Lower leg skin (tissue), 4 donors: ENCODE measurements at regions not wholly inside any gene's neighbourhood (a gene's known extent, or its start where the extent isn't known, plus 50 kb on each side); places are given as distances from the start of the nearest gene placed in this dataset.

ENCODE experiments used
- DNase-seq, 2 donors: peaks; one replicate each; pipeline ENCODE4 v3.0.0-alpha.2; 2019; ENCODE audit warnings: low spot score in 2 of 2
- H3K4me3 ChIP-seq: fragments of 200-600 bp; sonication (generic); 2 replicates; pipeline ENCODE4 v1.5.1; 2017; ENCODE audit warnings: mild to moderate bottlenecking, low read depth; ENCODE audit not compliant: poor library complexity, severe bottlenecking
- POLR2A ChIP-seq, 2 donors: fragments of 450-650 bp; IDR thresholded peaks; one replicate each; pipeline ENCODE4 v1.6.1; 2016 to 2017; ENCODE audit warnings: antibody characterized with exemption in 2 of 2, mild to moderate bottlenecking in 1 of 2, moderate library complexity in 1 of 2
- WGBS, 2 donors: methylation state at CpG; one replicate each; pipeline ENCODE4 v1.1.5; 2018; 5-methylcytosine and 5-hydroxymethylcytosine counted together
- intact Hi-C: fragments of 100-400 bp; cut with DNase I; formaldehyde crosslinking; loops from one replicate; pipeline ENCODE4 v1.15.0; 2023; ENCODE audit warnings: low total_unique reads
- TF ChIP-seq, protein P1 (sequence below), 3 donors: fragments of 450-650 bp; IDR thresholded peaks; one replicate each; pipeline ENCODE4 v1.5.1; 2016; ENCODE audit warnings: antibody characterized with exemption in 3 of 3, mild to moderate bottlenecking in 3 of 3, moderate library complexity in 2 of 3

DNA sequence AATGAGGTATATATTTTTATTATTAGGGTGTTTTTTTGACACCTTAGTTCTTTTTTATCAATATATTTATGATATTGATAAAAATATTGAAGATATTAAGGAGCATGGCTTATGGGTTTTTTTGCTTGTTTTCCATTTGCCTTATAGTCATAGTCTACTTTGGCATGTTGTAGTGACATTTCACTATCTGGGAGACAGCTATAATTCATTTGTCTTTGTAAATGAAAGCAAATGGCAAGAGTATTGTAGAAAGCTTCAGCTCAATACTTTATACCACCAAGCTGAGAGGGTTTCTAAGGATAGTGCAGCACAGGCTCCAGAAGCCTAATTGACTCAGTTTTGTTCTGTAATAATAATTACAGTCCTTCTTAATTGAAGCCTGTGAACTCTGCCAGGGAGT is 1182.3 kb downstream of the EFNA5 start:
- TF ChIP-seq POLR2A (IDR thresholded peaks at IDR 0.05), result no peak
- intact Hi-C loops, result no loop called here
- DNase-seq, result no peak
- no peak overlapping the region for H3K4me3 ChIP-seq

GRCh38 chr5:106481374-106481773 is 1189.4 kb downstream of the EFNA5 start:
- intact Hi-C loops, result no loop called here
- TF ChIP-seq, protein P1, sequence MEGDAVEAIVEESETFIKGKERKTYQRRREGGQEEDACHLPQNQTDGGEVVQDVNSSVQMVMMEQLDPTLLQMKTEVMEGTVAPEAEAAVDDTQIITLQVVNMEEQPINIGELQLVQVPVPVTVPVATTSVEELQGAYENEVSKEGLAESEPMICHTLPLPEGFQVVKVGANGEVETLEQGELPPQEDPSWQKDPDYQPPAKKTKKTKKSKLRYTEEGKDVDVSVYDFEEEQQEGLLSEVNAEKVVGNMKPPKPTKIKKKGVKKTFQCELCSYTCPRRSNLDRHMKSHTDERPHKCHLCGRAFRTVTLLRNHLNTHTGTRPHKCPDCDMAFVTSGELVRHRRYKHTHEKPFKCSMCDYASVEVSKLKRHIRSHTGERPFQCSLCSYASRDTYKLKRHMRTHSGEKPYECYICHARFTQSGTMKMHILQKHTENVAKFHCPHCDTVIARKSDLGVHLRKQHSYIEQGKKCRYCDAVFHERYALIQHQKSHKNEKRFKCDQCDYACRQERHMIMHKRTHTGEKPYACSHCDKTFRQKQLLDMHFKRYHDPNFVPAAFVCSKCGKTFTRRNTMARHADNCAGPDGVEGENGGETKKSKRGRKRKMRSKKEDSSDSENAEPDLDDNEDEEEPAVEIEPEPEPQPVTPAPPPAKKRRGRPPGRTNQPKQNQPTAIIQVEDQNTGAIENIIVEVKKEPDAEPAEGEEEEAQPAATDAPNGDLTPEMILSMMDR (IDR thresholded peaks at IDR 0.05), result no peak
- TF ChIP-seq POLR2A (IDR thresholded peaks at IDR 0.05), result no peak
- no peak for DNase-seq
- H3K4me3 ChIP-seq, result no peak overlapping the region

DNA sequence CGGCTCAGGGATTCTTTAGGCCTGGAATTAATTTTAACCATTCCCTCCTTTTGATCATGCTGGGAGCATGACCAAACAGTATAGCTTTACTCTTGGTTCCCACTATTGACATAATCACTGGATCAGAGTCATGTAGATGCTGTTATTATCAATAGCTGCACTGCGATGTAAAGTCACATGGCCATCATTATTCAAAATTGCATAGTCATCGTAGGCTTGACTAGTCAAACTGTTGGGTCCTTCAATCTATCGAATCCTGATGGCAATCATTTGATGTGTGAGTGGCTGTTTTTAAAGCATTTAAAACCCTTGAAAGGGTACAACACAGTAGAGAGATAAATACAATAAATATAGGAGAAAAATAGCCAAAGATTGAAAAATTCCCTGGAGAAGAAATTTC is 1194.1 kb downstream of the EFNA5 start:
- intact Hi-C loops, result no loop called here
- TF ChIP-seq, protein P1 (IDR thresholded peaks at IDR 0.05), result no peak
- no peak for TF ChIP-seq POLR2A (IDR thresholded peaks at IDR 0.05)
- H3K4me3 ChIP-seq, result no peak overlapping the region
- WGBS, 2 donors, result 88 to 91% methylated on average over 4 of the region's 4 CpGs
- no peak for DNase-seq

GRCh38 chr5:106474066-106474465 is 1196.7 kb downstream of the EFNA5 start:
- TF ChIP-seq, protein P1 (IDR thresholded peaks at IDR 0.05), result no peak
- TF ChIP-seq POLR2A (IDR thresholded peaks at IDR 0.05), result no peak
- no peak overlapping the region for H3K4me3 ChIP-seq
- intact Hi-C loops, result no loop called here
- no peak for DNase-seq

- intact Hi-C loops, result no loop called here
- TF ChIP-seq, protein P1 (IDR thresholded peaks at IDR 0.05), result no peak
- no peak for TF ChIP-seq POLR2A (IDR thresholded peaks at IDR 0.05)
- WGBS, 2 donors, result 84% methylated on average over 4 of the region's 4 CpGs
- no peak overlapping the region for H3K4me3 ChIP-seq
- DNase-seq, result no peak
These were observed 1211.2 kb downstream of the EFNA5 start for GRCh38 chr5:106459541-106459940.

GRCh38 chr5:106454651-106455415 is 1215.9 kb downstream of the EFNA5 start:
- H3K4me3 ChIP-seq, result no peak overlapping the region
- 49 to 55% methylated on average over 3 of the region's 3 CpGs for WGBS, 2 donors
- no peak for TF ChIP-seq POLR2A (IDR thresholded peaks at IDR 0.05)
- TF ChIP-seq, protein P1 (IDR thresholded peaks at IDR 0.05), result no peak
- no peak for DNase-seq
- intact Hi-C loops, result no loop called here
